ENCODE measurements at regions not wholly inside any gene's neighbourhood (a gene's known extent, or its start where the extent isn't known, plus 50 kb on each side); places are given as distances from the start of the nearest gene placed in this dataset.
"Not testable (repeated sequence)": the region's sequence is repeated elsewhere in the genome, so short reads cannot be mapped to it uniquely, and the experiment has no call there.

- Histone ChIP-seq H3K27me3 (ENCODE audit: control insufficient read depth in 1 of 2, insufficient read depth in 2 of 2, low read length in 2 of 2) (no peaks in the 10 kb centered on the region), H3K4me3 (ENCODE audit: low read length in 2 of 2) (no peak overlapping the region), H3K9ac (ENCODE audit: low read length in 2 of 2) (no peak overlapping the region), H3K4me1 (ENCODE audit: control insufficient read depth, insufficient read depth, low read length) (no peaks in the 10 kb centered on the region), H3K27ac (ENCODE audit: low read length) (no peak overlapping the region), H3K9me3 (ENCODE audit: control insufficient read depth in 2 of 2, low read length in 2 of 2) (no peaks in the 10 kb centered on the region), H3K36me3 (ENCODE audit: control insufficient read depth in 2 of 2, insufficient read depth in 2 of 2, low read length in 2 of 2) (no peaks in the 10 kb centered on the region)
Measured at GRCh38 chr6:137309078-137309762, 90.0 kb upstream of the IFNGR1 start.

- Histone ChIP-seq H3K4me3 (ENCODE audit: low read length in 2 of 2) (no peak overlapping the region), H3K9ac (ENCODE audit: low read length in 2 of 2) (no peak overlapping the region), H3K4me1 (ENCODE audit: control insufficient read depth, insufficient read depth, low read length) (no peaks in the 10 kb centered on the region), H3K27me3 (ENCODE audit: control insufficient read depth in 1 of 2, insufficient read depth in 2 of 2, low read length in 2 of 2) (no peaks in the 10 kb centered on the region), H3K9me3 (ENCODE audit: control insufficient read depth in 2 of 2, low read length in 2 of 2) (no peaks in the 10 kb centered on the region), H3K27ac (ENCODE audit: low read length) (no peak overlapping the region), H3K36me3 (ENCODE audit: control insufficient read depth in 2 of 2, insufficient read depth in 2 of 2, low read length in 2 of 2) (no peaks in the 10 kb centered on the region)
Measured at GRCh38 chr6:137307163-137307854, 88.1 kb upstream of the IFNGR1 start.

- Histone ChIP-seq H3K27me3 (ENCODE audit: control insufficient read depth in 1 of 2, insufficient read depth in 2 of 2, low read length in 2 of 2) (no peaks in the 10 kb centered on the region), H3K4me1 (ENCODE audit: control insufficient read depth, insufficient read depth, low read length) (no peaks in the 10 kb centered on the region), H3K36me3 (ENCODE audit: control insufficient read depth in 2 of 2, insufficient read depth in 2 of 2, low read length in 2 of 2) (no peaks in the 10 kb centered on the region), H3K9me3 (ENCODE audit: control insufficient read depth in 2 of 2, low read length in 2 of 2) (no peaks in the 10 kb centered on the region), H3K27ac (ENCODE audit: low read length) (no peak overlapping the region), H3K9ac (ENCODE audit: low read length in 2 of 2) (no peak overlapping the region), H3K4me3 (ENCODE audit: low read length in 2 of 2) (no peak overlapping the region)
Measured at GRCh38 chr6:137305691-137306090, 86.5 kb upstream of the IFNGR1 start.

GRCh38 chr6:137304020-137304780, 85.0 kb upstream of the IFNGR1 start:
- no peak overlapping the region for H3K4me3 ChIP-seq (ENCODE audit: low read length in 2 of 2)
- H3K9me3 ChIP-seq (ENCODE audit: control insufficient read depth in 2 of 2, low read length in 2 of 2): no peaks in the 10 kb centered on the region
- H3K27ac ChIP-seq (ENCODE audit: low read length): no peak overlapping the region
- H3K36me3 ChIP-seq (ENCODE audit: control insufficient read depth in 2 of 2, insufficient read depth in 2 of 2, low read length in 2 of 2): no peaks in the 10 kb centered on the region
- no peaks in the 10 kb centered on the region for H3K27me3 ChIP-seq (ENCODE audit: control insufficient read depth in 1 of 2, insufficient read depth in 2 of 2, low read length in 2 of 2)
- no peaks in the 10 kb centered on the region for H3K4me1 ChIP-seq (ENCODE audit: control insufficient read depth, insufficient read depth, low read length)
- no peak overlapping the region for H3K9ac ChIP-seq (ENCODE audit: low read length in 2 of 2)

- no peak overlapping the region for H3K9ac ChIP-seq (ENCODE audit: low read length in 2 of 2)
- no peak overlapping the region for H3K4me3 ChIP-seq (ENCODE audit: low read length in 2 of 2)
- no peak overlapping the region for H3K27ac ChIP-seq (ENCODE audit: low read length)
- H3K36me3 ChIP-seq (ENCODE audit: control insufficient read depth in 2 of 2, insufficient read depth in 2 of 2, low read length in 2 of 2): no peaks in the 10 kb centered on the region
- no peaks in the 10 kb centered on the region for H3K4me1 ChIP-seq (ENCODE audit: control insufficient read depth, insufficient read depth, low read length)
- no peaks in the 10 kb centered on the region for H3K27me3 ChIP-seq (ENCODE audit: control insufficient read depth in 1 of 2, insufficient read depth in 2 of 2, low read length in 2 of 2)
- H3K9me3 ChIP-seq (ENCODE audit: control insufficient read depth in 2 of 2, low read length in 2 of 2): no peaks in the 10 kb centered on the region
Measured at GRCh38 chr6:137303441-137303840, 84.3 kb upstream of the IFNGR1 start.

GRCh38 chr6:137299681-137300080, 80.5 kb upstream of the IFNGR1 start:
- Histone ChIP-seq H3K27ac (ENCODE audit: low read length) (no peak overlapping the region), H3K4me1 (ENCODE audit: control insufficient read depth, insufficient read depth, low read length) (no peaks in the 10 kb centered on the region), H3K36me3 (ENCODE audit: control insufficient read depth in 2 of 2, insufficient read depth in 2 of 2, low read length in 2 of 2) (no peaks in the 10 kb centered on the region), H3K27me3 (ENCODE audit: control insufficient read depth in 1 of 2, insufficient read depth in 2 of 2, low read length in 2 of 2) (no peaks in the 10 kb centered on the region), H3K4me3 (ENCODE audit: low read length in 2 of 2) (no peak overlapping the region), H3K9ac (ENCODE audit: low read length in 2 of 2) (no peak overlapping the region), H3K9me3 (ENCODE audit: control insufficient read depth in 2 of 2, low read length in 2 of 2) (no peaks in the 10 kb centered on the region)

GRCh38 chr6:137297887-137298286, 78.7 kb upstream of the IFNGR1 start:
- Histone ChIP-seq H3K9me3 (ENCODE audit: control insufficient read depth in 2 of 2, low read length in 2 of 2) (no peaks in the 10 kb centered on the region), H3K4me1 (ENCODE audit: control insufficient read depth, insufficient read depth, low read length) (no peaks in the 10 kb centered on the region), H3K27ac (ENCODE audit: low read length) (no peak overlapping the region), H3K4me3 (ENCODE audit: low read length in 2 of 2) (no peak overlapping the region), H3K9ac (ENCODE audit: low read length in 2 of 2) (no peak overlapping the region), H3K27me3 (ENCODE audit: control insufficient read depth in 1 of 2, insufficient read depth in 2 of 2, low read length in 2 of 2) (no peaks in the 10 kb centered on the region), H3K36me3 (ENCODE audit: control insufficient read depth in 2 of 2, insufficient read depth in 2 of 2, low read length in 2 of 2) (no peaks in the 10 kb centered on the region)

GRCh38 chr6:137292326-137292725, 73.1 kb upstream of the IFNGR1 start:
- H3K36me3 ChIP-seq (ENCODE audit: control insufficient read depth in 2 of 2, insufficient read depth in 2 of 2, low read length in 2 of 2); H3K27ac ChIP-seq (ENCODE audit: low read length); H3K4me1 ChIP-seq (ENCODE audit: control insufficient read depth, insufficient read depth, low read length); H3K9ac ChIP-seq (ENCODE audit: low read length in 2 of 2); H3K9me3 ChIP-seq (ENCODE audit: control insufficient read depth in 2 of 2, low read length in 2 of 2); H3K4me3 ChIP-seq (ENCODE audit: low read length in 2 of 2); H3K27me3 ChIP-seq (ENCODE audit: control insufficient read depth in 1 of 2, insufficient read depth in 2 of 2, low read length in 2 of 2): not testable (repeated sequence)

GRCh38 chr6:137291441-137291840, 72.3 kb upstream of the IFNGR1 start:
- Histone ChIP-seq H3K9me3 (ENCODE audit: control insufficient read depth in 2 of 2, low read length in 2 of 2) (peaks cover 0 to 3% of the 10 kb centered on the region in 2 donors), H3K9ac (ENCODE audit: low read length in 2 of 2) (no peak overlapping the region), H3K4me1 (ENCODE audit: control insufficient read depth, insufficient read depth, low read length) (no peaks in the 10 kb centered on the region), H3K36me3 (ENCODE audit: control insufficient read depth in 2 of 2, insufficient read depth in 2 of 2, low read length in 2 of 2) (no peaks in the 10 kb centered on the region), H3K4me3 (ENCODE audit: low read length in 2 of 2) (no peak overlapping the region), H3K27me3 (ENCODE audit: control insufficient read depth in 1 of 2, insufficient read depth in 2 of 2, low read length in 2 of 2) (no peaks in the 10 kb centered on the region), H3K27ac (ENCODE audit: low read length) (no peak overlapping the region)

- peaks cover 0 to 3% of the 10 kb centered on the region in 2 donors for H3K9me3 ChIP-seq (ENCODE audit: control insufficient read depth in 2 of 2, low read length in 2 of 2)
- no peaks in the 10 kb centered on the region for H3K27me3 ChIP-seq (ENCODE audit: control insufficient read depth in 1 of 2, insufficient read depth in 2 of 2, low read length in 2 of 2)
- H3K27ac ChIP-seq (ENCODE audit: low read length): no peak overlapping the region
- H3K4me3 ChIP-seq (ENCODE audit: low read length in 2 of 2): no peak overlapping the region
- H3K4me1 ChIP-seq (ENCODE audit: control insufficient read depth, insufficient read depth, low read length): no peaks in the 10 kb centered on the region
- no peak overlapping the region for H3K9ac ChIP-seq (ENCODE audit: low read length in 2 of 2)
- H3K36me3 ChIP-seq (ENCODE audit: control insufficient read depth in 2 of 2, insufficient read depth in 2 of 2, low read length in 2 of 2): no peaks in the 10 kb centered on the region
Measured at GRCh38 chr6:137290601-137291261, 71.5 kb upstream of the IFNGR1 start.
